Gastroesophageal sphincter (tissue), 4 donors: ENCODE measurements at regions not wholly inside any gene's neighbourhood (a gene's known extent, or its start where the extent isn't known, plus 50 kb on each side); places are given as distances from the start of the nearest gene placed in this dataset.

Source experiments
- ATAC-seq: fragments of 150-250 bp; one replicate; pipeline ENCODE4 v1.9.1; 2016; ENCODE audit warnings: mild to moderate bottlenecking, moderate library complexity
- H3K27ac ChIP-seq, 4 donors: fragments of 200-600 bp; sonication (generic) in 3 of 4; 1 replicate in 3 of 4; 2 replicates in 1 of 4; pipeline ENCODE4 v1.5.1; 2016 to 2019
- H3K27me3 ChIP-seq: fragments of 200-600 bp; sonication (generic); one replicate; pipeline ENCODE4 v1.5.1; 2019
- H3K36me3 ChIP-seq, 2 donors: fragments of 200-600 bp; sonication (generic); one replicate each; pipeline ENCODE4 v1.5.1; 2019; ENCODE audit warnings: control low read depth in 1 of 2
- H3K4me1 ChIP-seq, 3 donors: fragments of 200-600 bp; sonication (generic); 1 replicate in 2 of 3; 2 replicates in 1 of 3; pipeline ENCODE4 v1.5.1; 2016 to 2019; ENCODE audit warnings: control low read depth in 2 of 3
- H3K4me3 ChIP-seq, 2 donors: fragments of 200-600 bp; sonication (generic); one replicate each; pipeline ENCODE4 v1.5.1; 2019; ENCODE audit warnings: mild to moderate bottlenecking in 1 of 2, moderate library complexity in 1 of 2
- H3K9me3 ChIP-seq, 3 donors: fragments of 200-600 bp; sonication (generic); one replicate each; pipeline ENCODE4 v1.5.1; 2017 to 2019; ENCODE audit warnings: control low read depth in 2 of 3
- EP300 ChIP-seq: sonication (generic); formaldehyde crosslinking; IDR thresholded peaks from one replicate; pipeline ENCODE4 v1.6.1; 2017; ENCODE audit warnings: antibody characterized with exemption, mild to moderate bottlenecking
- POLR2A ChIP-seq, 2 donors: fragments of 450-650 bp; IDR thresholded peaks; one replicate each; pipeline ENCODE4 v1.6.1; 2017; ENCODE audit warnings: antibody characterized with exemption in 2 of 2, mild to moderate bottlenecking in 2 of 2, moderate library complexity in 1 of 2
- POLR2AphosphoS5 ChIP-seq: sonication (generic); formaldehyde crosslinking; IDR thresholded peaks from one replicate; pipeline ENCODE4 v1.6.1; 2017; ENCODE audit warnings: antibody characterized with exemption
- WGBS, 2 donors: methylation state at CpG; one replicate each; pipeline ENCODE4 v1.1.5; 2018; ENCODE audit warnings: low coverage in 1 of 2; 5-methylcytosine and 5-hydroxymethylcytosine counted together
- TF ChIP-seq, protein P1 (sequence below), 4 experiments: fragments of 200-600 bp in 2 of 4; fragments of 450-650 bp in 2 of 4; sonication (generic) in 1 of 4; IDR thresholded peaks; one replicate each; pipeline ENCODE4 v1.5.1; 2017 to 2019; ENCODE audit warnings: antibody characterized with exemption in 4 of 4, mild to moderate bottlenecking in 2 of 4, moderate library complexity in 2 of 4

DNA sequence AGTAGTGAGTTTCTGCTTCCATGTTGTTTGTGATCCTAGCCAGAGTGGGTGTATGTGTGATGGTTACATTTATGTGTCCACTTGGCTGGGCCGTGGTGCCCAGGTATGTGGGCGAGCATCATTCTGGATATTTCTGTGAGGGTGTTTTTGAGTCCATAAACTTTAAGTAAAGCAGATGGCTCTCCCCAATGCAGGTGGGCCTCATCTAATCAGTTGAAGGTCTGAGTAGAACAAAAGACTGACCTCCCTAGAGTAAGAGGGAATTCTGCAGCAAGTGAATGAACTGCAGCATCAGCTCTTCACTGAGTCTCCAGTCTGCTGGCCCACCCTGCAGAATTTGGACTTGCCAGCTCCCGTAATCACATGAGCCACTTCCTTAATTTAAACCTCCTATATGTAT, 571.9 kb downstream of the ACTR3B start:
- WGBS, 2 donors, result 0 to 94% methylated on average over 1 to 3 of the region's 3 CpGs
- TF ChIP-seq EP300 (no peak), POLR2A (IDR thresholded peaks at IDR 0.05) (no peak), POLR2AphosphoS5 (no peak)
- TF ChIP-seq, protein P1, sequence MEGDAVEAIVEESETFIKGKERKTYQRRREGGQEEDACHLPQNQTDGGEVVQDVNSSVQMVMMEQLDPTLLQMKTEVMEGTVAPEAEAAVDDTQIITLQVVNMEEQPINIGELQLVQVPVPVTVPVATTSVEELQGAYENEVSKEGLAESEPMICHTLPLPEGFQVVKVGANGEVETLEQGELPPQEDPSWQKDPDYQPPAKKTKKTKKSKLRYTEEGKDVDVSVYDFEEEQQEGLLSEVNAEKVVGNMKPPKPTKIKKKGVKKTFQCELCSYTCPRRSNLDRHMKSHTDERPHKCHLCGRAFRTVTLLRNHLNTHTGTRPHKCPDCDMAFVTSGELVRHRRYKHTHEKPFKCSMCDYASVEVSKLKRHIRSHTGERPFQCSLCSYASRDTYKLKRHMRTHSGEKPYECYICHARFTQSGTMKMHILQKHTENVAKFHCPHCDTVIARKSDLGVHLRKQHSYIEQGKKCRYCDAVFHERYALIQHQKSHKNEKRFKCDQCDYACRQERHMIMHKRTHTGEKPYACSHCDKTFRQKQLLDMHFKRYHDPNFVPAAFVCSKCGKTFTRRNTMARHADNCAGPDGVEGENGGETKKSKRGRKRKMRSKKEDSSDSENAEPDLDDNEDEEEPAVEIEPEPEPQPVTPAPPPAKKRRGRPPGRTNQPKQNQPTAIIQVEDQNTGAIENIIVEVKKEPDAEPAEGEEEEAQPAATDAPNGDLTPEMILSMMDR (IDR thresholded peaks at IDR 0.05), result no peak
- Histone ChIP-seq H3K9me3 (peaks cover 0 to 11% (median 0%) of the 10 kb centered on the region in 3 donors), H3K36me3 (no peaks in the 10 kb centered on the region), H3K27ac (no peak overlapping the region), H3K4me3 (no peak overlapping the region), H3K4me1 (no peaks in the 10 kb centered on the region), H3K27me3 (peaks cover 5% of the 10 kb centered on the region)
- ATAC-seq, result no peak

DNA sequence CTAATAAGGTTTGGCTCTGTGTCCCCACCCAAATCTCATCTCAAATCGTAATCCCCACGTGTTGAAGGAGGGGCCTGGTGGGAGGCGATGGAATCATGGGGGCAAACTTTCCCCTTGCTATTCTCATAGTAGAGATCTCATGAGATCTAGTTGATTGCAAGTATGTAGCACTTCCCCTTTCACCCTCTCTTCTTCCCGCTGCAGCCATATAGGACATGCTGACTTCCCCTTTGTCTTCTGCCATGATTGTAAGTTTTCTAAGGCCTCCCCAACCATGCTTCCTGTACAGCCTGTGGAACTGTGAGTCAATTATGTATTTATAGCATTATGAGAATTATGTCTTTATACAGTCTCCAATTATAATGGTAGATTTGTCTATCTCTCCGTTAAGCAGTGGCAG, 594.5 kb downstream of the ACTR3B start:
- H3K4me1 ChIP-seq, result peaks cover 0 to 5% (median 0%) of the 10 kb centered on the region in 3 donors
- no peaks in the 10 kb centered on the region for H3K27me3 ChIP-seq
- H3K27ac ChIP-seq, result no peak overlapping the region
- WGBS, 2 donors, result 88 to 89% methylated on average over 5 of the region's 5 CpGs
- ATAC-seq, result no peak
- H3K9me3 ChIP-seq, result no peaks in the 10 kb centered on the region
- TF ChIP-seq, protein P1 (IDR thresholded peaks at IDR 0.05), result no peak
- TF ChIP-seq POLR2A (IDR thresholded peaks at IDR 0.05), result no peak
- no peak overlapping the region for H3K4me3 ChIP-seq
- H3K36me3 ChIP-seq, result no peaks in the 10 kb centered on the region

DNA sequence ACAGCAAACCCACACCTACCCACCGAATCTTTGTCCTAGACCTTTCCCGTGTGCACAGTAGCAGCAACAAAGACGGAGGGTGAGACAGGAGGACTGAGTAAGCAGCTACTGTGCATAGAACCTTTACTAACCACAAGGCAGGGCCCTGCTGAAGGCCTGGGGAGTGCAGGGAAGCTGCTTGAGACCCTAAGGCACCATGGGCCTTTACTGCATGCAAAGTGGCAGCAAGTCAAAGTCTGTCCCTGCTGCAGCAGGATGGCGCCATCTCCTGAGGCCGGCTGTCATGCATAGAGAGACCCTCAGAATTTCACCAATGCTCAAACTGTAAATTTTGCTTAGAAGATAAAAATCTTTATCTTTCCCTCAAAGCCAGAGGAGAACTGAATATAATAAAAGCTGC, 610.5 kb downstream of the ACTR3B start:
- Histone ChIP-seq H3K36me3 (no peaks in the 10 kb centered on the region), H3K27ac (no peak overlapping the region), H3K9me3 (peaks cover 0 to 30% (median 0%) of the 10 kb centered on the region in 3 donors), H3K4me3 (no peak overlapping the region), H3K4me1 (no peaks in the 10 kb centered on the region), H3K27me3 (no peaks in the 10 kb centered on the region)
- 62 to 67% methylated on average over 1 to 5 of the region's 5 CpGs for WGBS, 2 donors
- ATAC-seq, result no peak
- TF ChIP-seq, protein P1 (IDR thresholded peaks at IDR 0.05), result no peak
- no peak for TF ChIP-seq POLR2A (IDR thresholded peaks at IDR 0.05)
- TF ChIP-seq POLR2AphosphoS5, result no peak
- no peak for TF ChIP-seq EP300

DNA sequence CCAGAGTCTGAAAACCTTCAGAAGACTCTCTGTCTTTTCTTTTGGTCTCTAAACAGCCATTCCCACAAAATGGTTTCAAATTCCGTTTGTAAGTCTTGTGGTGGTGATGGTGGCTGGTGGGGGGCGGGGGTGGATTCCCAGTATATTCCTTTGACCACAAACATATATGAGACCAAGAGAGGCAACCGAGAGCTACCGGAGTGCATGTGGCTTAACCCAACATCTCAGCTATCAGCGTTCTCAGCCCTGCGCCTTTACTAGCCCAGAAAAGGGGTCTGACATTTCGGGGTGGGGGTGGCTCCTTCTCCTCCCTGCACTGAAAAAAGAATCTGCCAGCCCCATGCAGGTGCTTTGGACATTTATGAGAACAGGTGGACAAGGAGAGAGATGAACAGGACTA, 621.1 kb downstream of the ACTR3B start:
- no peaks in the 10 kb centered on the region for H3K9me3 ChIP-seq
- WGBS, 2 donors, result 66 to 100% methylated on average over 1 to 4 of the region's 7 CpGs
- no peaks in the 10 kb centered on the region for H3K36me3 ChIP-seq
- no peaks in the 10 kb centered on the region for H3K27me3 ChIP-seq
- TF ChIP-seq, protein P1 (IDR thresholded peaks at IDR 0.05), result no peak
- no peak overlapping the region for H3K27ac ChIP-seq
- no peak for ATAC-seq
- H3K4me3 ChIP-seq, result no peak overlapping the region
- peaks cover 8 to 46% (median 14%) of the 10 kb centered on the region in 3 donors for H3K4me1 ChIP-seq

DNA sequence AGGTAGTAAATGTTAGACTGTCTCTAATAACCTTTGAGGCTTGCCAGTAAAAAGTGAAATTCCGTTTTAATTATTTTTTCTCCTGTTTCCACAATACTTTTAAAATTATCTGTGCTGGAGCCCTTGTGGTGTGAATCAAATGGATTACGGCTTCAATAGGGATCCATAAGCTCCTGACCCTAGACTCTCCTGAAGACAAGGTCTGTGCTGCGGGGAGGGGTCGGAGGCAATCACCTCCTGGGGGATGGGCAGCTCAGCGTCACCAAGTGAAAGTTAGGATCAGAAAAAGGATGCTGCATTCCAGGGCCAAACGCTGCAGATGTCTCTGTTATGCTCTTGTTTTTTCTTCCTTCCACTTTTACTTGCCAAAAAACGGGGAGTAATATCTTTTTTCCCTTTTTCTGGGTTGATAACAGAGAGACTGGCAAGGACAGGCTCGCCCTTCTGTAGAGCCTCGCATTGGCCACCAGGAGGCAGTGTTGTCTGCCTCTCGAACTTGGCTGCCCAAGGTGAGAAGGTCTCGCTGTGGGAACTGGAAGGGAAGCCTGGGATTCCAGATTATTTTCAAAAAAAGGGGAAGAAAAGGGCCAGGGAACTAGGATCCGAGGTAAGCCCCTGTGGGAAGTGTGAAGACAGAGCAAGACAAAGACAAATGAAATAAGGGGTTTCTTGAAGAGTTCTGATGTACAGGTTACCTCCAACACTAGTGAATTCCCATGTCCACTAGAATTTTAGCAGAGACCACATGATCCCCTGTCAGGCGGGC, 621.9 kb downstream of the ACTR3B start:
- Histone ChIP-seq H3K27ac (peak overlapping the region in 3 of 4 donors; percentile 30 to 57 (median 57)), H3K9me3 (no peaks in the 10 kb centered on the region), H3K27me3 (no peaks in the 10 kb centered on the region), H3K36me3 (no peaks in the 10 kb centered on the region), H3K4me1 (peaks cover 8 to 47% (median 14%) of the 10 kb centered on the region in 3 donors), H3K4me3 (peak overlapping the region; percentile 1 to 18)
- no peak for TF ChIP-seq POLR2AphosphoS5
- no peak for TF ChIP-seq EP300
- TF ChIP-seq, protein P1 (IDR thresholded peaks at IDR 0.05), result peak; percentile 93 to 97 (median 94)
- no peak for TF ChIP-seq POLR2A (IDR thresholded peaks at IDR 0.05)
- peak; percentile 49 for ATAC-seq
- 13 to 48% methylated on average over 4 to 13 of the region's 13 CpGs for WGBS, 2 donors
